ENCODE measurements at regions not wholly inside any gene's neighbourhood (a gene's known extent, or its start where the extent isn't known, plus 50 kb on each side); places are given as distances from the start of the nearest gene placed in this dataset.
"Not testable (repeated sequence)": the region's sequence is repeated elsewhere in the genome, so short reads cannot be mapped to it uniquely, and the experiment has no call there.

GRCh38 chr14:105704091-105704490, 177.7 kb downstream of the TMEM121 start:
- TF ChIP-seq CTCF (IDR thresholded peaks at IDR 0.05); POLR2A (IDR thresholded peaks at IDR 0.05); POLR2AphosphoS5 (IDR thresholded peaks at IDR 0.05; ENCODE audit: insufficient read depth in 1 of 2, low read depth in 1 of 2): not testable (repeated sequence)
